ENCODE measurements at regions not wholly inside any gene's neighbourhood (a gene's known extent, or its start where the extent isn't known, plus 50 kb on each side); places are given as distances from the start of the nearest gene placed in this dataset.

DNA sequence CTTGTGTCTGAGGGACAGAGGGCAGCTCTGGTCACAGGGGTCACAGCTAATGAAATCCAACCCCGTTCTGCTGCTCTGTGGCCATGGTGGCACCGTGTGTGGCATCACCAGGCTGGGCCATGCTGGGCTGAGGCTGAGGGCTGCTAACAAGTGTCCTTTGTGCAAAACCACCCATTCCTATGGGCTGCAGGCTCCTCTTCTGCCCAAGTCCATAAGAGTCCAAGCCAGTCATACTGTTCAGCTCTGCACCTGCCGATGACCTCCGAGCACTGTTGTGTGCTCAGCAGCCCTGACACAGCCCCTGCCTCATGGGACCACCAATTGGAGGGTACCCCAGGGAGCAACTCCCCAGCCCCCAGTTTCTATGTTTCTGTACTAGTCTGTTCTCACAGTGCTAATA, 133.1 kb downstream of the WDR11 start:
- H3K4me3 ChIP-seq (replicated peaks in 1 of 2; ENCODE audit: low read depth in 2 of 2, low read length in 2 of 2) = no peak overlapping the region
- no peak for DNase-seq (ENCODE audit: low read depth in 2 of 2)

DNA sequence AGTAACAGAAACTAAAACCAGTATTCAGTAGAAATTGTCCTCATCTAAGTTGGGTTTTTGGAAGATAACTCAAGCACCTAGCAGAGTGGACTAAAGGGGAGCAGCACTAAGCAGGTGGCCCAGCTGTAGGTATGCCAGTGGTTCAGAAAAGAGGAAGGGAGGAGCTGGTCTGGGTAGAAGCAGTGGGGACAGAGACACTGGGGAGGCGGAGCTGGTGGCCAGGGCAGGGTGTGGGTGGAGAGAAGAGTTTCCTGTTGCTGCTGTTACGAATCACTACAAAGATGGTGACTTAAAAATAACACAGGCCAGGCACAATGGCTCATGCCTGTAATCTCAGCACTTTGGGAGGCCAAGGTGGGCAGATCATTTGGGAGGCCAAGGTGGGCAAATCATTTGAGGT, 136.2 kb downstream of the WDR11 start:
- TF ChIP-seq, protein P1, sequence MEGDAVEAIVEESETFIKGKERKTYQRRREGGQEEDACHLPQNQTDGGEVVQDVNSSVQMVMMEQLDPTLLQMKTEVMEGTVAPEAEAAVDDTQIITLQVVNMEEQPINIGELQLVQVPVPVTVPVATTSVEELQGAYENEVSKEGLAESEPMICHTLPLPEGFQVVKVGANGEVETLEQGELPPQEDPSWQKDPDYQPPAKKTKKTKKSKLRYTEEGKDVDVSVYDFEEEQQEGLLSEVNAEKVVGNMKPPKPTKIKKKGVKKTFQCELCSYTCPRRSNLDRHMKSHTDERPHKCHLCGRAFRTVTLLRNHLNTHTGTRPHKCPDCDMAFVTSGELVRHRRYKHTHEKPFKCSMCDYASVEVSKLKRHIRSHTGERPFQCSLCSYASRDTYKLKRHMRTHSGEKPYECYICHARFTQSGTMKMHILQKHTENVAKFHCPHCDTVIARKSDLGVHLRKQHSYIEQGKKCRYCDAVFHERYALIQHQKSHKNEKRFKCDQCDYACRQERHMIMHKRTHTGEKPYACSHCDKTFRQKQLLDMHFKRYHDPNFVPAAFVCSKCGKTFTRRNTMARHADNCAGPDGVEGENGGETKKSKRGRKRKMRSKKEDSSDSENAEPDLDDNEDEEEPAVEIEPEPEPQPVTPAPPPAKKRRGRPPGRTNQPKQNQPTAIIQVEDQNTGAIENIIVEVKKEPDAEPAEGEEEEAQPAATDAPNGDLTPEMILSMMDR (IDR thresholded peaks at IDR 0.05; ENCODE audit: low read depth, low read length) = no peak
- no peak for DNase-seq (ENCODE audit: low read depth in 2 of 2)
- H3K4me3 ChIP-seq (replicated peaks in 1 of 2; ENCODE audit: low read depth in 2 of 2, low read length in 2 of 2) = no peak overlapping the region

More for the DNA sequence above, 133.1 kb downstream of the WDR11 start:
- TF ChIP-seq, protein P1 (IDR thresholded peaks at IDR 0.05; ENCODE audit: low read depth, low read length) = no peak

DNA sequence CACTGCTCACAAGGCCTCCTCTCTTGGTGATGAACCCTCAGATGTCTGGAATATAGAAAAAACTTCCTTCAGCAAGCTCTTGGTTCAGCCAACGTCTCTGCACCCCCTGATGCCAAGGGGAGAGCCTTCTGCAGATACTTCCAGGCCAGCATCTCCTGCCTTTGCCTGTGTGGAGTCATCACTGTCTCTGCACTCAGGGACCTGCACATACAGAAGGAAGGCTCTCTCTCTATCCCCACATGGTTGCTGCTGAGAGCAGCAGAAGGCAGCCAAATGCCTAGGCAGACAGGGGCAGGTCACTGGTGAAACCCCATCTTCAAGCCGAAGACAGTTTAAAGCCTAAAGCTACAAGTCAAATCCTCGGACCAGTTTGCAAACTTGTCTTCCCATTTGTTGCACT, 137.6 kb downstream of the WDR11 start:
- DNase-seq (ENCODE audit: low read depth in 2 of 2) = no peak
- TF ChIP-seq, protein P1 (IDR thresholded peaks at IDR 0.05; ENCODE audit: low read depth, low read length) = no peak
- H3K4me3 ChIP-seq (replicated peaks in 1 of 2; ENCODE audit: low read depth in 2 of 2, low read length in 2 of 2) = no peak overlapping the region

DNA sequence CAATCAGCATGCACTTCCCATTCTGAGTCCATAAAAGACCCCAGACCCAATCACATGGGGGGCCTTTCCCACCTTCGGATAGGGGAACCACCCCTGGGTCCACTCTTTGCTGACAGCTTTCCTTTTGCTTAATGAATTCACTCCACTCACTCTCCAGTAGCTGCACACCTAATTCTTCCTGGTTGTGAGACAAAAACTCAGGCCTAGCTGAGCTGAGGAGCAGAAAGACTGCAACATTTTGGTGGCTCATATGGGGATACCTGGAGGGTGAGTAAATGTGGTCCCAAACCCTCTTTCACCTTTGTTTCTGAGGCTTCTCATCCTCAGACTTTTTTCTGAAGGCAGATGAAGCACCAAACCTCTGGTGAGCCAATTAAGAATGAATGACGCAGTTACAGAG, 138.1 kb downstream of the WDR11 start:
- H3K4me3 ChIP-seq (replicated peaks in 1 of 2; ENCODE audit: low read depth in 2 of 2, low read length in 2 of 2) = no peak overlapping the region
- TF ChIP-seq, protein P1 (IDR thresholded peaks at IDR 0.05; ENCODE audit: low read depth, low read length) = no peak
- DNase-seq (ENCODE audit: low read depth in 2 of 2) = no peak

DNA sequence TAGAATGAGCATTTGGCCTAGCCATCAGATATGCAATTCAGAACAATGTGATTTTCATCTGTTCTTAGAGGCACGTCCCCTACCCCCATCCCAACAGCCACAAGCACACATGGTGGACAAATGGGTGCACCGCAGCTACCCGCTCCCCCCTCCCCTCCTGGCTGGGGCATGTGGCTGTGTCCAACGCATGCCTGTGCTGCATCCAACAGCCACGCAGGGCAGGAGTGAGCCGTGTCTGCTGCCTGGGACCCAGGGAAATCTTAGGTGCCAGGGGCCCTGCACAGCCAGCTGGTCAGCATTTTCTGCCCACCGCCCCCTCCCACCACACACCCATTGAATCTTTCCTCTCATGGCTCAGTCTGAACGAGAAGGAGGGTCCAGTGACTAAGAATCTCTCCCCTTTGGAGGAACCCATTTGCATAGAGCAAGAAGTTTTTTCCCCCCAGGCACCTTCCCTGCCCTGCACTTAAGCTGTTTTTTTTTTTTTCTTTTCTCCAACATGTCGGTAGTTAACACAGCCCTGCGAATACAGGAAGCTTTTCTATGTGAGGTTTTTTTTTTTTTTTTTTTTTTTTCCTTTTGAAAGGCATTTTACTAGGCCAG, 138.9 kb downstream of the WDR11 start:
- H3K4me3 ChIP-seq (replicated peaks in 1 of 2; ENCODE audit: low read depth in 2 of 2, low read length in 2 of 2) = no peak overlapping the region
- TF ChIP-seq, protein P1 (IDR thresholded peaks at IDR 0.05; ENCODE audit: low read depth, low read length) = no peak

DNA sequence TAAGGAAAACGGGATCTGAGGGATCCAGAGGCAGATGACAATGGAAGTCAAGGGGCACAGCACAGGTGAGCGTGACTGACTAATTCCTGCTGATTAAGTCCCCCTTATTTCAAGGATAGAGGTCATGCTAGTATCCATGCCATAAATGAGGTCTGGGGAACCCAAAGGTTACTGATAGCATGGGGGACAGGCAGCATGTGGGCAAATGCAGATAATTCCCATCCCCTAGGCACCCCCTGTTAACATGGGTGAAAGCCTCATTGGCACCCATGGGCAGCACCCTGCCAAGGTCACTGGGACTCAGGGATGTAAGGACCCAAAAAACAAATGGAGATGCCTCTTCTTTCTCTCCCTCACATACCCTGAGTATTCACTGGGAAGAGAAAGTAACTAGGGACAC, 139.7 kb downstream of the WDR11 start:
- no peak for DNase-seq (ENCODE audit: low read depth in 2 of 2)
- TF ChIP-seq, protein P1 (IDR thresholded peaks at IDR 0.05; ENCODE audit: low read depth, low read length) = no peak

More for the DNA sequence above, 138.9 kb downstream of the WDR11 start:
- DNase-seq (ENCODE audit: low read depth in 2 of 2) = no peak

DNA sequence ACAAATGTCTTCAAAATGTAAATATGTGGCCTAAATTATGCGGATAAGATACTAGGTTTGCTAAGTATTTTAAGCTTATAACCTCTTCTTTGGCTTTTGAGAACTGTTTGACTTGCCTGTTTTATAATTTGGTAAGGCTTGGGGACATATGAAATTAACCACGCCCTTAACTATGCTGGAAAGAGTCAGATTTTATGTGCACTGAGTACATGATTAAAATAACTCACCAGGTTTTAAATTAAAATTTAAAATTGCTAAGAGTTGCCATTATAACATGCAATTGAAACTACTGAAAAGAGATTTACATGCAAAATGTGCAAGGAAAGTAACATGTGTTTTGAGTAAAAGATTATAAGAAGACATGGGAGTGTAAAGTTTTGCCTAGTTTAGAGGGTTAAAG, 141.9 kb downstream of the WDR11 start:
- no peak overlapping the region for H3K4me3 ChIP-seq (replicated peaks in 1 of 2; ENCODE audit: low read depth in 2 of 2, low read length in 2 of 2)
- TF ChIP-seq, protein P1 (IDR thresholded peaks at IDR 0.05; ENCODE audit: low read depth, low read length) = no peak
- DNase-seq (ENCODE audit: low read depth in 2 of 2) = no peak

More for the DNA sequence above, 139.7 kb downstream of the WDR11 start:
- no peak overlapping the region for H3K4me3 ChIP-seq (replicated peaks in 1 of 2; ENCODE audit: low read depth in 2 of 2, low read length in 2 of 2)

Data from cardiac fibroblast (primary cell).